ENCODE measurements at regions not wholly inside any gene's neighbourhood (a gene's known extent, or its start where the extent isn't known, plus 50 kb on each side); places are given as distances from the start of the nearest gene placed in this dataset.

- no peak for FAIRE-seq
- CTCF ChIA-PET (ENCODE audit: partially characterized antibody), result no interaction called here
- TF ChIP-seq CBX8 (IDR thresholded peaks at IDR 0.05; ENCODE audit: borderline replicate concordance, low read depth, low read length), result no peak
- TF ChIP-seq MAX (IDR thresholded peaks at IDR 0.05), result no peak
- no peak for TF ChIP-seq GABPA (IDR thresholded peaks at IDR 0.05; ENCODE audit: borderline replicate concordance, insufficient read depth, low read length)
- no peak for TF ChIP-seq JUN (IDR thresholded peaks at IDR 0.05; ENCODE audit: low read depth, low read length)
- TF ChIP-seq SUZ12 (IDR thresholded peaks at IDR 0.05; ENCODE audit: low read length), result no peak
- no peak for TF ChIP-seq ATF2 (IDR thresholded peaks at IDR 0.05; ENCODE audit: low read length)
- TF ChIP-seq E2F6 (IDR thresholded peaks at IDR 0.05), result no peak
- TF ChIP-seq BCL11A (IDR thresholded peaks at IDR 0.05; ENCODE audit: low read depth in 2 of 2, low read length in 2 of 2), result no peak
- no peak for TF ChIP-seq BACH1 (IDR thresholded peaks at IDR 0.05; ENCODE audit: low read length)
Measured at GRCh38 chr17:15124746-15125145, 140.4 kb downstream of the PMP22 start.

More at GRCh38 chr17:15124746-15125145, 140.4 kb downstream of the PMP22 start:
- Histone ChIP-seq H4K5ac (ENCODE audit: insufficient read length, low read depth, low read length) (no peak overlapping the region), H2BK5ac (ENCODE audit: low read depth, low read length) (no peak overlapping the region), H3K18ac (ENCODE audit: extremely low read depth, low read length) (no peak overlapping the region), H3K4ac (replicated peaks; ENCODE audit: insufficient read length, low read depth, low read length) (no peak overlapping the region), H3K9ac (replicated peaks in 1 of 4; ENCODE audit: extremely low read depth in 1 of 4, low read depth in 3 of 4, low read length in 3 of 4) (no peak overlapping the region), H4K20me1 (replicated peaks in 1 of 2; ENCODE audit: control insufficient read depth in 1 of 2, insufficient read depth in 2 of 2, low read length in 2 of 2) (no peaks in the 10 kb centered on the region), H3K4me2 (ENCODE audit: insufficient read depth in 1 of 2, low read depth in 2 of 2, low read length in 2 of 2) (no peak overlapping the region), H3K23ac (ENCODE audit: insufficient read length) (no peak overlapping the region), H4K91ac (replicated peaks; ENCODE audit: insufficient read length, low read length) (no peak overlapping the region), H3K14ac (ENCODE audit: insufficient read length) (no peak overlapping the region), H3K9me3 (ENCODE audit: insufficient read depth in 2 of 2, low read depth in 1 of 2, low read length in 1 of 2) (no peaks in the 10 kb centered on the region; a peak in 1 of 4 replicates), H2BK15ac (ENCODE audit: low read length) (no peak overlapping the region), H3K56ac (replicated peaks; ENCODE audit: insufficient read length, low read depth, low read length) (no peak overlapping the region), H3K36me3 (ENCODE audit: control insufficient read depth in 2 of 4, insufficient read depth in 4 of 4, low read length in 3 of 4) (no peaks in the 10 kb centered on the region), H2AK5ac (ENCODE audit: low read depth, low read length) (no peak overlapping the region), H2BK120ac (replicated peaks; ENCODE audit: low read depth, low read length) (no peak overlapping the region), H3K27me3 (replicated peaks in 1 of 4; ENCODE audit: control insufficient read depth in 3 of 4, extremely low read depth in 1 of 4, insufficient read depth in 3 of 4, low read length in 3 of 4) (no peaks in the 10 kb centered on the region), H3K79me1 (ENCODE audit: low read depth, low read length) (no peaks in the 10 kb centered on the region), H2BK12ac (ENCODE audit: low read depth, low read length) (no peak overlapping the region), H2AFZ (ENCODE audit: low read length) (no peak overlapping the region), H3K4me1 (replicated peaks in 1 of 4; ENCODE audit: control insufficient read depth in 3 of 4, insufficient read depth in 4 of 4, low read length in 3 of 4) (peaks cover 0 to 4% (median 0%) of the 10 kb centered on the region in 4 experiments; a peak in 1 of 7 replicates), H3K4me3 (ENCODE audit: extremely low read depth in 1 of 4, insufficient read depth in 2 of 4, low read depth in 3 of 4, low read length in 4 of 4) (no peak overlapping the region), H2BK20ac (ENCODE audit: low read length) (no peak overlapping the region), H4K8ac (ENCODE audit: extremely low read depth, insufficient read depth, low read length) (no peak overlapping the region), H3K79me2 (ENCODE audit: control insufficient read depth in 1 of 2, insufficient read depth in 2 of 2, low read length in 2 of 2) (no peaks in the 10 kb centered on the region), H3K27ac (ENCODE audit: low read depth, low read length) (no peak overlapping the region), H3K23me2 (ENCODE audit: low read depth, low read length) (no peaks in the 10 kb centered on the region)
- POLR2A ChIA-PET (ENCODE audit: partially characterized antibody), result no interaction called here
- WGBS, 2 experiments (ENCODE audit: extremely low coverage in 1 of 2, insufficient coverage in 1 of 2, insufficient read length in 1 of 2, insufficient replicate concordance in 2 of 2, low coverage in 1 of 2, low lambda C conversion rate in 2 of 2, missing lambda C conversion rate in 1 of 2), result 0% methylated on average over 1 of the region's 1 CpG; no CpG with 5 or more reads in 1 of the 2 experiments
- DNase-seq (ENCODE audit: low read depth in 1 of 2, low spot score in 2 of 2), result no peak

Data from H1 (cell line).